ENCODE measurements at regions not wholly inside any gene's neighbourhood (a gene's known extent, or its start where the extent isn't known, plus 50 kb on each side); places are given as distances from the start of the nearest gene placed in this dataset.

- Mint-ChIP-seq H3K4me3 (no peak overlapping the region), H3K27me3 (no peaks in the 10 kb centered on the region), H3K9me3 (peaks cover 4% of the 10 kb centered on the region), H3K4me1 (ENCODE audit: low read depth) (no peaks in the 10 kb centered on the region), H3K36me3 (ENCODE audit: low read depth) (no peaks in the 10 kb centered on the region), H3K27ac (no peak overlapping the region)
- H3K4me1 ChIP-seq (ENCODE audit: insufficient read depth, low read length): no peaks in the 10 kb centered on the region
- no peak for TF ChIP-seq CTCF (IDR thresholded peaks at IDR 0.05)
- ChIA-PET CTCF (no interaction called here), POLR2A (no interaction called here)
- no peaks in the 10 kb centered on the region for H3K36me3 ChIP-seq (ENCODE audit: insufficient read depth, low read length)
- peaks cover 0 to 4% of the 10 kb centered on the region in 2 experiments for H3K9me3 ChIP-seq (ENCODE audit: control insufficient read depth in 1 of 2, insufficient read depth in 1 of 2, low read length in 2 of 2)
- no peak overlapping the region for H3K27ac ChIP-seq (ENCODE audit: low read depth in 1 of 2, low read length in 2 of 2)
- intact Hi-C loops (cut with DNase I, micrococcal nuclease): no loop called here
- no peak overlapping the region for H3K4me3 ChIP-seq (ENCODE audit: low read length)
- no peaks in the 10 kb centered on the region for H3K27me3 ChIP-seq (ENCODE audit: control insufficient read depth in 1 of 2, insufficient read depth in 2 of 2, low read length in 2 of 2)
- DNase-seq (no peak), ATAC-seq (ENCODE audit: poor library complexity) (no peak)
Observed at GRCh38 chr6:21386744-21387143, 206.8 kb upstream of the SOX4 start.

GRCh38 chr6:21390532-21391213 lies 202.9 kb upstream of the SOX4 start:
- intact Hi-C loops (cut with DNase I, micrococcal nuclease): no loop called here
- no peaks in the 10 kb centered on the region for H3K36me3 ChIP-seq (ENCODE audit: insufficient read depth, low read length)
- no peak overlapping the region for H3K4me3 ChIP-seq (ENCODE audit: low read length)
- Mint-ChIP-seq H3K4me3 (no peak overlapping the region), H3K9me3 (peaks cover 2% of the 10 kb centered on the region), H3K27ac (no peak overlapping the region), H3K36me3 (ENCODE audit: low read depth) (no peaks in the 10 kb centered on the region), H3K27me3 (no peaks in the 10 kb centered on the region), H3K4me1 (ENCODE audit: low read depth) (no peaks in the 10 kb centered on the region)
- H3K27me3 ChIP-seq (ENCODE audit: control insufficient read depth in 1 of 2, insufficient read depth in 2 of 2, low read length in 2 of 2): no peaks in the 10 kb centered on the region
- no peak overlapping the region for H3K27ac ChIP-seq (ENCODE audit: low read depth in 1 of 2, low read length in 2 of 2)
- ATAC-seq (ENCODE audit: poor library complexity) (no peak), DNase-seq (no peak)
- POLR2A ChIA-PET: no interaction called here
- no peaks in the 10 kb centered on the region for H3K9me3 ChIP-seq (ENCODE audit: control insufficient read depth in 1 of 2, insufficient read depth in 1 of 2, low read length in 2 of 2)
- no peak for TF ChIP-seq CTCF (IDR thresholded peaks at IDR 0.05)
- no peaks in the 10 kb centered on the region for H3K4me1 ChIP-seq (ENCODE audit: insufficient read depth, low read length)
- CTCF ChIA-PET: no interaction called here

DNA sequence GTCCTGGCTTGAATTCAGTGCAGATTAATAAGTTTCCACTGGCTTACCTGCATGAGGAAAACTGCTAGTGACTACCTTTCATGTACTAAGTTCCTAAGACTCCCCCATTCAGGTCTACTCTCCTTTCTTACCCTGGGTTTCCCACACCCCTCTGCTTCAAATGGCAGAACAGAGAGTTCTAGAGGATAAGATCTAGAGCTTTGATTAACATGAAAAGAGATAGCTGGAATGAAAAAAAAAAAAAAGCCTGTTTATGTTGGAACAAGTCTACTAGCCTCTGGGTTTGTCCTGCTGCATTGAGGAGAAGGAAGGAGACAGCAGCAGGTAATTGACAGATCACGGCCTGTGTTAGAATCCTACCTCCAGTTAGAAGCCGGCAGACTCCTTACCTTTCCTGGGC lies 201.4 kb upstream of the SOX4 start:
- no peak overlapping the region for H3K27ac Mint-ChIP-seq
- no peaks in the 10 kb centered on the region for H3K36me3 Mint-ChIP-seq (ENCODE audit: low read depth)
- Histone ChIP-seq H3K4me3 (ENCODE audit: low read length) (no peak overlapping the region), H3K27me3 (ENCODE audit: control insufficient read depth in 1 of 2, insufficient read depth in 2 of 2, low read length in 2 of 2) (no peaks in the 10 kb centered on the region), H3K9me3 (ENCODE audit: control insufficient read depth in 1 of 2, insufficient read depth in 1 of 2, low read length in 2 of 2) (no peaks in the 10 kb centered on the region), H3K36me3 (ENCODE audit: insufficient read depth, low read length) (no peaks in the 10 kb centered on the region), H3K4me1 (ENCODE audit: insufficient read depth, low read length) (no peaks in the 10 kb centered on the region), H3K27ac (ENCODE audit: low read depth in 1 of 2, low read length in 2 of 2) (no peak overlapping the region)
- ChIA-PET CTCF (no interaction called here), POLR2A (no interaction called here)
- H3K4me3 Mint-ChIP-seq: no peak overlapping the region
- ATAC-seq (ENCODE audit: poor library complexity) (no peak), DNase-seq (no peak)
- H3K4me1 Mint-ChIP-seq (ENCODE audit: low read depth): no peaks in the 10 kb centered on the region
- no peak for TF ChIP-seq CTCF (IDR thresholded peaks at IDR 0.05)
- peaks cover 2% of the 10 kb centered on the region for H3K9me3 Mint-ChIP-seq
- intact Hi-C loops (cut with DNase I, micrococcal nuclease): no loop called here
- no peaks in the 10 kb centered on the region for H3K27me3 Mint-ChIP-seq

Measured in CD4-positive, alpha-beta T cell (primary cell).